GM21529 (cell line): ENCODE measurements at regions not wholly inside any gene's neighbourhood (a gene's known extent, or its start where the extent isn't known, plus 50 kb on each side); places are given as distances from the start of the nearest gene placed in this dataset.
A peak's percentile ranks its signal among the peaks of the same experiment; 100 is the strongest.
"Not testable (repeated sequence)": the region's sequence is repeated elsewhere in the genome, so short reads cannot be mapped to it uniquely, and the experiment has no call there.

Experiments used
- ATAC-seq: cut with Tn5 transposase; IDR thresholded peaks from one replicate; pipeline ENCODE4 v1.9.1; 2021; ENCODE audit not compliant: unreplicated experiment

- ATAC-seq: no peak
Observed at GRCh38 chr3:66838704-66839103, 159.4 kb upstream of the KBTBD8 start.

- ATAC-seq: no peak
Observed at GRCh38 chr3:66839508-66839907, 158.6 kb upstream of the KBTBD8 start.

- ATAC-seq: not testable (repeated sequence)
Observed at GRCh38 chr3:66842761-66843464, 155.2 kb upstream of the KBTBD8 start.

DNA sequence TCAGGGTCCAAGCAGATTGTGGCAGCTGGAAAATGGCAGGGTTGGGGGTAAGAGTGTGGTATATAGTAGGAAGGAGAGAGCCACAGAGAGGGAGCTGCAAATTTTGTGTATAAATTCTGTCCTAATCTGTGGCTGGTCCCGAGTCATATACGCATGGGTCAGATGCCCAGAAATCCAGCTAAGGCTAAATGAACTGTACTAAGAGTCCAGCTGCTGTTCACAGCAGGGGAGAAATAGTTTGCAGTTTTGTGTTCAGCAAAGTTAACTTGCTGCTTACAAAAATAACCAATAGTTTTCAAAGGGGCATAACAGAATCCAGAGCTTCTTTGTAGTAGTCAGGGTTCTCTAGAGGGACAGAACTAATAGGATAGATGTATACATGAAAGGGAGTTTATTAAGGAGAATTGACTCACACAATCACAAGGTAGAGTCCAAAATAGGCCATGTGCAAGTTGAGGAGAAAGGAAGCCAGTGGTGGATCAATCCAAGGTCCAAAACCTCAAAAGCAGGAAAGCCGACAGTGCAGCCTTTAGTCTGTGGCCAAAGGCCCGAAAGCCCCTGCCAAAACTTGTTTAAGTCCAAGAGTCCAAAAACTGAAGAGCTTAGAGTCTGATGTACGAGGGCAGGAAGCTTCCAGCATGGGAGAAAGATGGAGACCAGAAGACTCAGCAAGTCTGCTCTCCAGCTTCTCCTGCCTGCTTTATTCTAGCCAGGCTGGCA, 146.1 kb upstream of the KBTBD8 start:
- ATAC-seq: no peak

GRCh38 chr3:66854601-66855151, 143.4 kb upstream of the KBTBD8 start:
- no peak for ATAC-seq

GRCh38 chr3:66856533-66856932, 141.6 kb upstream of the KBTBD8 start:
- peak; percentile 94 for ATAC-seq

GRCh38 chr3:66858656-66859381, 139.3 kb upstream of the KBTBD8 start:
- no peak for ATAC-seq

GRCh38 chr3:66860771-66861170, 137.3 kb upstream of the KBTBD8 start:
- ATAC-seq: no peak

- no peak for ATAC-seq
Observed at GRCh38 chr3:66863205-66864111, 134.6 kb upstream of the KBTBD8 start.

GRCh38 chr3:66884659-66885058, 113.4 kb upstream of the KBTBD8 start:
- ATAC-seq: no peak

GRCh38 chr3:66885326-66886000, 112.6 kb upstream of the KBTBD8 start:
- no peak for ATAC-seq

GRCh38 chr3:66889750-66890494, 108.2 kb upstream of the KBTBD8 start:
- ATAC-seq: no peak

DNA sequence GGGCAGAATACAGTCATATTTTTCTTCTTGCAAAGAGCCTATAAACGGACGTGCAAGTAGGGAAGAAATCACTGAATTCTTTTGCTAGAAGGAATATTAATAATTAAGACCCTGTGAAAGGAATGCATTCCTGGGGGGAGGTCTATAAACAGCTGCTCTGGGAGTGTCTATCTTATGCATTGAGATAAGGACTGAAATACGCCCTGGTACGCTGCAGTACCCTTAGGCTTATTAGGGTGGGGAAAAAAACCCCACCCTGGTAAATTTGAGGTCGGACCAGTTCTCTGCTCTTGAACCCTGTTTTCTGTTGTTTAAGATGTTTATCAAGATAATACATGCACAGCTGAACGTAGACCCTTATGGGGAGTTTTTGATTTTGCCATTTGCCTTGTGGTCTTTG, 100.0 kb upstream of the KBTBD8 start:
- no peak for ATAC-seq

DNA sequence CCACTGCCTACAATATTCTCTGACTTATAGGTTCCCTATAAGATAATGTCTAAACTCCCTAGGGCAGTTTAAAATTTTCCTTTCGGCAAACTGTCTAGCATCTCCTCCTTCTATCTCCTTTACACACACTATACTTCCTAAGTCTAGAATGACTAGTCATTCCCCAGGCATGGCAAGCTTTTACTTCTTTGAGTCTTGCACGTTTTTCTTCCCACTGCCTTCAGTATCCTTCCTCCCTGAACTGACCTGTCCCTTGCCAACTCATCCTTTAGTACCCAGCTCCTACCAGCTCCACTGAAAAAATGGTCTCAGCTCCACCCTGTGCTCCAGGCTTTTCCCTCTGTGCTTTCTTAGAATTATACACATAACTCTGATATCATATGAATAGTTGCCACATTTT, 93.8 kb upstream of the KBTBD8 start:
- no peak for ATAC-seq

DNA sequence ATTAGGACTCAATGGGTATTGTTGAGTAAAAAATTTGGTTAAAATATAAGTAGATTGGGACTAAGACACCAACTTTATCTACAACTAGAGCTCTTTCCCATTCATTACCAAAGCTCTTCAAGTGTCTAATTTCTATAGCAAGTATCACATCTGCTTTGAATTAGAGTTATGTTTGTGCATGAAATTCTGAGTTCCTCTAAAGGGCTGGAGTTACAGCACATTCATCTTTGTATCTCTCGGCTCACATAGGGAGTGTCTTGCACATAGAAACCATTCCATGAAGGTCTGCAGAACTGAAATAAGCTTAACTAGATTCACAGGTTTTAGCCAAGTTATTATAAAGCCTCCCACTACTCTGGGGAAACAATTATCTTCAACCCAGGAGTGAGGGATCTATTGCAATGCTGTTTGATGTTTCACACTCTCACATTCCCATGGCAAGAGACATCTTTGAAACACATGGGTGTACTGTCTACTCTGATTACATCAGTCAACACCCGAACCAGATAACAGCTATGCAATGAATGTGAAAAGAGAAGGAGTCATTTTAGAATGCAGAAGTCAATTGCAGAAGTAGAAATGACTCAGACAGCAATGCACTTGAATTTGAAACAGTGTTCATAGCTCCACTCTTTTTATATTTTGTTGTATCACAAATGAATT, 93.1 kb upstream of the KBTBD8 start:
- no peak for ATAC-seq

DNA sequence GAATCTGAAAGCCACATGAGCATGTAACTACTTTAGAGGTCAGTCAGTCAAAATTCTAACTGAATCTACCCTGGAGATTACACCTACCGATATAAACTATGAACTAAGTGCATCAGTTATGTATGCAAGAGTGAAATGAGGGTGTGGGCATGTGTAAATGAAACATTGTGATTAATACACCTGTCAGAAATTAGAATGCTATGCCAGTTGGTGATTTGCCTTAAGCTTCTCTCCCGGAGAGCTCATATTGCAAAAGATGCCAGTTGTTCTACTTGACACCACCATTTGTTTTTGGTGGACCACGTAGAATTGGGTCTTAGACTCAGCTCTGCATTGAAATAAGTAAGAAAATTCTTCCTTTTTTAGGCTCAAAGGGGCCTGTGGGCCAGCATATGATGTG, 91.0 kb upstream of the KBTBD8 start:
- ATAC-seq: no peak

- no peak for ATAC-seq
Observed at GRCh38 chr3:66910266-66911055, 87.6 kb upstream of the KBTBD8 start.

GRCh38 chr3:66912306-66912705, 85.8 kb upstream of the KBTBD8 start:
- ATAC-seq: no peak
